ENCODE measurements at regions not wholly inside any gene's neighbourhood (a gene's known extent, or its start where the extent isn't known, plus 50 kb on each side); places are given as distances from the start of the nearest gene placed in this dataset.

GRCh38 chr6:84916704-84917103, 152.3 kb upstream of the TBX18 start:
- TF ChIP-seq CTCF (IDR thresholded peaks at IDR 0.05), result no peak
- TF ChIP-seq USF1 (CRISPR knock-in tag; IDR thresholded peaks at IDR 0.05), result no peak
- no peak for TF ChIP-seq NR3C1 (CRISPR knock-in tag; conservative IDR thresholded peaks at IDR 0.05; ENCODE audit: low read depth)
- TF ChIP-seq KAT7 (CRISPR knock-in tag; IDR thresholded peaks at IDR 0.05; ENCODE audit: borderline replicate concordance), result no peak
- TF ChIP-seq ESRRA (CRISPR knock-in tag; IDR thresholded peaks at IDR 0.05; ENCODE audit: borderline replicate concordance), result no peak
- TF ChIP-seq JUN (CRISPR knock-in tag; IDR thresholded peaks at IDR 0.05), result no peak
- no peak for TF ChIP-seq SP1 (CRISPR knock-in tag; conservative IDR thresholded peaks at IDR 0.05)
- no peak for TF ChIP-seq ZNF232 (CRISPR knock-in tag; IDR thresholded peaks at IDR 0.05)
- no peak for TF ChIP-seq ZNF121 (CRISPR knock-in tag; IDR thresholded peaks at IDR 0.05)
- TF ChIP-seq ZNF281 (CRISPR knock-in tag; IDR thresholded peaks at IDR 0.05), result no peak
- TF ChIP-seq ZMAT4 (CRISPR knock-in tag; IDR thresholded peaks at IDR 0.05), result no peak

Data from WTC11 (cell line).